ES-I3 (cell line): ENCODE measurements at regions not wholly inside any gene's neighbourhood (a gene's known extent, or its start where the extent isn't known, plus 50 kb on each side); places are given as distances from the start of the nearest gene placed in this dataset.

ENCODE experiments used
- H3K36me3 ChIP-seq: 2 replicates; pipeline ENCODE4 v1.6.1; 2013; ENCODE audit warnings: mild to moderate bottlenecking, low read length, control low read depth, moderate library complexity; ENCODE audit not compliant: insufficient read depth
- H3K4me1 ChIP-seq: 2 replicates; pipeline ENCODE4 v1.6.1; 2013; ENCODE audit warnings: mild to moderate bottlenecking, control low read depth, low read length; ENCODE audit not compliant: insufficient read depth
- H3K9ac ChIP-seq: 2 replicates; pipeline ENCODE4 v1.6.1; 2013; ENCODE audit warnings: low read depth, mild to moderate bottlenecking, low read length, moderate library complexity
- H3K9me3 ChIP-seq: 2 replicates; pipeline ENCODE4 v1.6.1; 2013; ENCODE audit warnings: mild to moderate bottlenecking, low read length, moderate library complexity; ENCODE audit not compliant: control insufficient read depth, insufficient read depth

- H3K4me1 ChIP-seq: no peaks in the 10 kb centered on the region; the same call in 1 of the 2 replicates
- H3K36me3 ChIP-seq: no peaks in the 10 kb centered on the region; the same call in 1 of the 2 replicates
- no peaks in the 10 kb centered on the region for H3K9me3 ChIP-seq
- H3K9ac ChIP-seq: no peak overlapping the region
Measured at GRCh38 chr11:92276773-92277172, 52.2 kb downstream of the FAT3 start.

DNA sequence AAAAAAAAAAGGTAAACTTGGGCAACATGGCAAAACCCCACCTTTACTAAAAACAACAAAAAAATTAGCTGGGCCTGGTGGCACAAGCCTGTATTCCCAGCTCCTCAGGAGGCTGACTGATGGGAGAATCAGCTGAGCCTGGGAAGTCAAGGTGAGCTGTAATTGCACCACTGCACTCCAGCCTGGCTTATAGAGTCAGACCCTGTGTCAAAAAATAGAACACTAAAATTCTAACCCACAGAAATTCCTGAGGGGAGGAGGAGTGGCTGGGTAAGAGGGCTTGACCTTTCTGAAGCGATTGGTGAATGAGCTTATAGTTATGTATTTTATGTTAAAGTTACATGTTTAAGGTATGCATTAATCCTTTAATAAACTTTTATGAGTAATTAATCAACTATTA is 53.3 kb downstream of the FAT3 start:
- Histone ChIP-seq H3K4me1 (no peaks in the 10 kb centered on the region), H3K9me3 (no peaks in the 10 kb centered on the region), H3K36me3 (no peaks in the 10 kb centered on the region; the same call in 1 of the 2 replicates), H3K9ac (no peak overlapping the region)

DNA sequence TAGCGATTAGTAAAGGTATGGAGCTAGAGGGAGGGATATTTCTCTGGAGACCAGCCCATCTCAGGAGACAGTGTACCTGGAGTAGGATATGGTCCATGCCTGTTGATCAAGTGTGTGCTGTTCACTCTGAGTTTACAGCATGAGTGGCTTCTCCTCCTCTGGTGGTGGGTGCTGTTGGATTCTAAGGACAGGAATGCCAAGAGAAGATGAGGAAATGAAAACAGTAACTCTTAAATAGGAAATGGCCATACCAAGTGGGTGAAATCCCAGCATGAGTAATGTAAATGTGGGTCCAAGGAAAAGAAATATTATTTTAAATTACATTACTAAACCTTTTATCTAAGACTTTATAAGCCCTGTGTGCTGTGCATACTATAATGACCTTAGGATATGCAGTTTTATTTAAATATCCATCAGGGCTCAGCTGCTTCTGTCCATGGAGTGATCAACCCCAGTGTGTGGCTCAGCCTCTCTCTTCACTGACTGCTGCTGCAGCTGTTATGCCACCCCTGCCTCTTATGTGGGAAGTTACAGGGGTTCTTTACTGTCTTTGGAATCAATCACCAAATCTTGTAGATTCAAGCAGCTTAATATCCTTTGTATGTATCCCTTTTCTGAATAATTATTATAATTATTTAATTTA is 54.3 kb downstream of the FAT3 start:
- H3K9me3 ChIP-seq: no peaks in the 10 kb centered on the region
- H3K9ac ChIP-seq: no peak overlapping the region
- H3K36me3 ChIP-seq: no peaks in the 10 kb centered on the region; the same call in 1 of the 2 replicates
- no peaks in the 10 kb centered on the region for H3K4me1 ChIP-seq

DNA sequence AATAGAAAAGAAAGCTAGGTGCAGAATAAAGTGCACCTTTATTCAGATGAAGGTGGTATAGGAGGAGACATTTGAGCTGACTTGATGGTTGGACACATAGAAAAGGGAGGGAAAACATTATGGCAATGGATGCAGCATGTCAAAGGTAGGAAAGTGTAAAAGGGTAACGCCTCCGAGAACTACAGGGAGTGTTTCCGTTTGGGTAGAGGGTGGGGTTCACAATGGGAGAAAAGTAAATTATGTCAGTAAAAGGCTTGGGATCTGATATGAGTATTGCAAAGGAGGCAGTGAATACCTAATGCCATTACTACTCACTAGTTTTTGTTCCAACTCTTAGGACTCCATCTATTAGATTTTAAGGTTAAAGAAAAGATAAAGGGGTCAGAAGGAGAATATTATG is 59.5 kb downstream of the FAT3 start:
- H3K9me3 ChIP-seq: no peaks in the 10 kb centered on the region
- H3K4me1 ChIP-seq: peaks cover 18% of the 10 kb centered on the region
- no peak overlapping the region for H3K9ac ChIP-seq
- no peaks in the 10 kb centered on the region for H3K36me3 ChIP-seq

GRCh38 chr11:92284558-92284957 is 59.9 kb downstream of the FAT3 start:
- Histone ChIP-seq H3K4me1 (peaks cover 19% of the 10 kb centered on the region), H3K9me3 (no peaks in the 10 kb centered on the region), H3K9ac (no peak overlapping the region), H3K36me3 (no peaks in the 10 kb centered on the region)

DNA sequence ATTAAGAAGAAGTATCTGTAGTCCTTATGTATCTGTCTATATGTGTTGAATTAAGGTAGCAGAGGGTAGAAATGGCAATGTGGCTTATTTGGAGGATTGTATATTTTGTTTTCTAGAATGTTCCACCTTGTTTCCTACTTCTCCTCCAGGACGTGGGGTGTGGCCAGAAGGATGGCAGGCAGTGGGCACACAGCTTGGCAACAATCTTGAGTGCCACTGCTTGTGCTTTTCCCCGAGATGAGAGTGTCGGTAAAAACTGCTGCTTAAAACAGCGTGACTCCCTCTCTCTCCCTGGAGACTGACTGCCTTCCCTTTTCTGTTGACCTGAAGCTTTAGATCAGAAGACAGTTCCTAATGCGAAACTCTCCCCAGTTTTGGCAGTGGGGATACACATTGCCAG is 61.2 kb downstream of the FAT3 start:
- Histone ChIP-seq H3K9ac (no peak overlapping the region), H3K36me3 (no peaks in the 10 kb centered on the region), H3K4me1 (peaks cover 22% of the 10 kb centered on the region), H3K9me3 (no peaks in the 10 kb centered on the region)

DNA sequence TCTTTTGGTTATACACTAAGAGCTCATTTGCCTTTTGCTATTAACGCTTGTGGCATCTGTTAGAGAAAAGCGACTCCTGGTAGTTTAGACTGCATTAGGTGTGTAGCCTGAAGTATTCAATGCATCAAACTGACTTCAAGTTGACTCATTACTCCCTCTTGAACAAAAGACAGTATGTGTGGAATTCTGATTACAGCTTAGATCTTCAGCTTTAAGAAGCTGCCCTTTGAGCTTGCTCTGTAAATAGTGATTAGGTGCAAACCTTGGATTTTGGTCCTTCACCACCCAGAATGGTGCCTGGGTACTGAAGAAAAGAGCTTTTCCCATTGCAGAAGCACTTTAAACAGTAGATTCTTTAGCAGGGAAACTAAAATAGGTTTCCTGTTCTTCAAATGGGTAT is 62.1 kb downstream of the FAT3 start:
- no peaks in the 10 kb centered on the region for H3K36me3 ChIP-seq
- H3K4me1 ChIP-seq: peaks cover 26% of the 10 kb centered on the region

DNA sequence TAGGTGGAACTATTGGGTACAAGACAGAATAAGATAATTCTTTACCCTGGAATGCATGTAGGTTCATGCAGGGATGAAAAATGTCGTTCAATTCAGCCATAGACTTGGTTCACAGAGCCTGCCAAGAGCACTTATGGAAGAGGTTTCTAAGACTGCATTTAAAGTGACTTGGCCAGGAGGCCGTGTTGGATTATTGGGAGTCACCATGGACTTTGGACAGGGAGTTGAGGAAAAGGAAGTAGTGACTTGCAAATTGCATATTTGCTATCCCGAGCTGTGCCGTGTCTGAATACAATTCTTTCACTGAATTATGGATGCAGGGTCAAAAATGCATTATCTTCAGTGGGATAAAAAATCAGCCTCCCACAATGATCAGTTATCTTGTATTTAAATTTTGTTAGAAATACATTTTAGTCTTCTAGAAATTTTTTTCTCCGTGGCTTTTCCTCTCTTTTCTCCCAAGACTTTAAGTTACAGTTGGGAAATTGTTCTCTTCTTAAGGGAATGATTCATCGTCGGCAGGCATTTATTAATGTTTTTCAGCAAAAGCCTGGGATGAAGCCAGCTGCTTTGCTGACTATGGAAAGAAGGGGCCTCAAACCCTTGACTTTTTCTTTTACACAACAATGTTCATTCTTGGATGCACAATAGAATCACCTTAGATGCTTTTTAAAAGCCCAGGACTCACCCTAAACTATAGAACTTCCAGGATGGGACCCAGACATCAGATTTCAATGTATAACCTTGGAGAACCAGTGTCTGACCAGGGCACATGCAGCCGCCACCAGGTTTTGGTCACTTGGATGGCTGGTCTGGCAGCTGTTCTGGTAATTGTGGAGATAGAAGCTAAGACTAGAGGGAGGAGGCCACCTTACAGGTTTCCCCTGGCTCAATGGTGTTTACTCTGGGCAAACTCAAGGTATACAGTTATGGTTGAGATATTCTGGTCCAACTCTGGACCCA is 70.8 kb downstream of the FAT3 start:
- H3K9me3 ChIP-seq: no peaks in the 10 kb centered on the region
- H3K36me3 ChIP-seq: no peaks in the 10 kb centered on the region
- H3K4me1 ChIP-seq: peaks cover 6% of the 10 kb centered on the region
- H3K9ac ChIP-seq: no peak overlapping the region

More for the DNA sequence above, 62.1 kb downstream of the FAT3 start:
- Histone ChIP-seq H3K9ac (no peak overlapping the region), H3K9me3 (no peaks in the 10 kb centered on the region)

GRCh38 chr11:92296138-92296515 is 71.5 kb downstream of the FAT3 start:
- Histone ChIP-seq H3K9ac (no peak overlapping the region), H3K9me3 (no peaks in the 10 kb centered on the region), H3K4me1 (peaks cover 4% of the 10 kb centered on the region), H3K36me3 (no peaks in the 10 kb centered on the region)

DNA sequence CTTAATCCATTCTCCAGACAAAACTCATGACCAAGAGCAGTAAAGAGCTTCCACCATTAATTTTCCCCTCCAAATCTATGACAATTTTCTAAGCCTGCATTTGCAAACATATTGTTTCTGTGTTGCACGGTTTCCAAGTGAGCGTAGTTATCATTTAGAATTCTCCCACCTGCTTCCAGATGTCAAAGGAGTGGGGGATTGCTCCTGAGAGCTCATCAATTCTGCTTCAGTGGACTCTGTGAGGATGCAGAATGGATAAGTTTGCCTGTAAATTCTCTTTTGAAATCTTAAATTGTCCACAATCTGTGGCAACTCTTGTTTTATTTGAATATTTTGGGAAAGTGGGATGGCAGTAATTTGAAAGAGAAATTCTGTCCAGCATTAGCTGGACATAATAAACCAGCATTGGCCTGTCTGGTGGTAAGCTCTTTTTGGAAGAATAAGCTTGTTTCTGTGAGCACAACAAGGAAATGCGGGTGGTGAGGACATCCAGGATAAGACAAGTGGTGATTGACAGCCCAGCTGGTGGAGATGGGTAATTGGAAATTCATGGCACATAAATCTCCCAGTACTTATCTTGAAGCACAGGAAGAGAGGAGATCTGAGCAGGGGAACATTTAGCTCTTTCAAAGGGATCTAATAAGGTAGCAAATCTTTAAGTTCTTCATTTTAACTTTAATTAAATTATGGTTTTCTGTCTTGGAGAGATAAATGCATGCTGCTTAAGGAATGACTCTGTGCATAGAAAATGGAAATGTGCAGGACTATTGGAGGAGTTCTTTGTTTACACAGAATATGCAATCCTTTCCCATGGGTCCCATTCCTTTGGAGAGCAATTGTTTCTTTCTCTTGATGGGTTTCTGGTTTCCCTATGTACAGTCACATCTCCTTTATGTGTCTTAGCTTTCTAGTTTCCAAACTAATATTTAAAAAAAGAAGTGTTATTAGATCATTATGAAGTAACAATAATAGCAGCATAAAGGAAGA is 73.2 kb downstream of the FAT3 start:
- H3K9me3 ChIP-seq: no peaks in the 10 kb centered on the region
- H3K36me3 ChIP-seq: no peaks in the 10 kb centered on the region
- peaks cover 2% of the 10 kb centered on the region; the same call in 1 of the 2 replicates for H3K4me1 ChIP-seq
- no peak overlapping the region for H3K9ac ChIP-seq

DNA sequence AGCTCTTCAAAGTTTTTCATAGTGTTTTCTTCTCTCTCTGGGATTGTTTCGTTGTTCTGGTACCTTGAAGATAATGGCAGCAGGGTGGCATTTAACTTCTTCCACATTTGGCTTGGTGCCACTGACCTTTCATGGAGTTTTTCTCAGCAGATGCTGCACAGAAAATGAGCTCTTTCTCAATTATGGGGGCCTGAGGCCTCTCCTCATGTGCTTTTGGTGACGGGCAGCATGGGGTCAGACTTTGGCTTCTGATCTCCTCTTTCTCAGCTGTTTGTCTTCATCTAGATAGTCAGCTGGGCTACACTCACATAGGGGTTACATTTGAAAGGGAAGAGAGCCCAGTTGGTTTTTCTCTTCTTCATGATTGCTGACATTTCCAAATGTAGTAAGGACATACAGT is 76.3 kb downstream of the FAT3 start:
- Histone ChIP-seq H3K9ac (no peak overlapping the region), H3K36me3 (no peaks in the 10 kb centered on the region), H3K4me1 (peaks cover 11% of the 10 kb centered on the region; the same call in 1 of the 2 replicates), H3K9me3 (no peaks in the 10 kb centered on the region)

- Histone ChIP-seq H3K36me3 (no peaks in the 10 kb centered on the region), H3K9me3 (no peaks in the 10 kb centered on the region), H3K4me1 (peaks cover 20% of the 10 kb centered on the region; the same call in 1 of the 2 replicates), H3K9ac (no peak overlapping the region)
Measured at GRCh38 chr11:92302770-92303169, 78.2 kb downstream of the FAT3 start.

GRCh38 chr11:92304271-92304670 is 79.7 kb downstream of the FAT3 start:
- peaks cover 34% of the 10 kb centered on the region for H3K4me1 ChIP-seq
- H3K9ac ChIP-seq: no peak overlapping the region
- H3K9me3 ChIP-seq: no peaks in the 10 kb centered on the region
- H3K36me3 ChIP-seq: no peaks in the 10 kb centered on the region

DNA sequence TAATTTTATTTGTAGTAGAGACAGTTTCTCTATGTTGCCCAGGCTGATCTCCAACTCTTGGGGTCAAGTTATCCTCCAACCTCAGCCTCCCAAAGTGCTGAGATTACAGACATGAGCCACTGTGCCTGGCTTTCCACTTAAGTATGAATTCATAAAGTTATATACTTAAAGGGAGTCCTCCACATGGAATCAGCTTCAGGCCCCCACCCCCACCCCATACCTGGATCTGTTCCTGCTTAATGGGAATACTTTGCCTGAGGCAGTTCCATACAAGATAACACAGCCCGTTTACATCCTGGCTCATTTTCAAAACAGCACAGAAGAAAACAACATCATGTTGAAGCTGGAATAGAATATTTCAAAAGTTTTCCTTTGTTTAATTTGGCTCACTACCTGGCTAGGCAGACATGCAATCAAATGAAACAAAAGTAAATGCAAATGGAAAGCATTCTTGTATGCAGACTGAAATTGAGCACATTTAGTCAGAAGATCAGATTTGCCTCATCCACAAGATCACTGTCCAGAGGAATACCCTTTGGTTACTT is 82.4 kb downstream of the FAT3 start:
- H3K9ac ChIP-seq: no peak overlapping the region
- H3K4me1 ChIP-seq: peaks cover 46% of the 10 kb centered on the region

More for the DNA sequence above, 82.4 kb downstream of the FAT3 start:
- Histone ChIP-seq H3K36me3 (no peaks in the 10 kb centered on the region), H3K9me3 (no peaks in the 10 kb centered on the region)
